Neural progenitor cell (in vitro differentiated cells): ENCODE measurements at regions not wholly inside any gene's neighbourhood (a gene's known extent, or its start where the extent isn't known, plus 50 kb on each side); places are given as distances from the start of the nearest gene placed in this dataset.

Experiments used
- CTCF ChIP-seq: fragments of 200-600 bp; sonication (generic); IDR thresholded peaks from 2 replicates; pipeline ENCODE4 v1.5.1; 2017; ENCODE audit warnings: antibody characterized with exemption, mild to moderate bottlenecking
- EZH2 ChIP-seq: fragments of 200-600 bp; sonication (generic); IDR thresholded peaks from 2 replicates; pipeline ENCODE4 v1.6.1; 2017; ENCODE audit warnings: antibody characterized with exemption, mild to moderate bottlenecking, moderate library complexity
- EZH2phosphoT487 ChIP-seq: fragments of 200-600 bp; sonication (generic); IDR thresholded peaks from 2 replicates; pipeline ENCODE4 v1.6.1; 2017; ENCODE audit warnings: antibody characterized with exemption

- TF ChIP-seq EZH2phosphoT487 (no peak), CTCF (no peak), EZH2 (no peak)
Observed at GRCh38 chr3:23644676-23645075, 161.1 kb upstream of the UBE2E1 start.
